ENCODE measurements at regions not wholly inside any gene's neighbourhood (a gene's known extent, or its start where the extent isn't known, plus 50 kb on each side); places are given as distances from the start of the nearest gene placed in this dataset.
"Not testable (repeated sequence)": the region's sequence is repeated elsewhere in the genome, so short reads cannot be mapped to it uniquely, and the experiment has no call there.

DNA sequence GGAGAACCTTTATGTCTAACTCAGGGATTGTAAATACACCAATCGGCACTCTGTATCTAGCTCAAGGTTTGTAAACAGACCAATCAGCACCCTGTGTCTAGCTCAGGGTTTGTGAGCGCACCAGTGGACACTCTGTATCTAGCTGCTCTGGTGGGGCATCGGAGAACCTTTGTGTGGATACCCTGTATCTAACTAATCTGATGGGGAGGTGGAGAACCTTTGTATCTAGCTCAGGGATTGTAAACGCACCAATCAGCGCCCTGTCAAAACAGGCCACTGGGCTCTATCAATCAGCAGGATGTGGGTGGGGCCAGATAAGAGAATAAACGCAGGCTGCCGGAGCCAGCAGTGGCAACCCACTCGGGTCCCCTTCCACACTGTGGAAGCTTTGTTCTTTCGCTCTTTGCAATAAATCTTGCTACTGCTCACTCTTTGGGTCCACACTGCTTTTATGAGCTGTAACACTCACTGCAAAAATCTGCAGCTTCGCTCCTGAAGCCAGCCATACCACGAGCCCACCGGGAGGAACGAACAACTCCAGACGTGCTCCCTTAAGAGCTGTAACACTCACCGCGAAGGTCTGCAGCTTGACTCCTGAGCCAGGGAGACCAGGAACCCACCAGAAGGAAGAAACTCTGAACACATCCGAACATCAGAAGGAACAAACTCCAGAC, 1673.2 kb upstream of the B3GALT2 start (continued):
- TF ChIP-seq NFYB (IDR thresholded peaks at IDR 0.05; ENCODE audit: extremely low read depth, insufficient read length) (peak; percentile 69), EP400 (IDR thresholded peaks at IDR 0.05) (peak; percentile 45), SUPT5H (IDR thresholded peaks at IDR 0.05) (peak; percentile 88), ZBED1 (IDR thresholded peaks at IDR 0.05) (peak; percentile 80; the same call in 1 of the 2 replicates), RCOR1 (IDR thresholded peaks at IDR 0.05; ENCODE audit: borderline replicate concordance in 1 of 2, low read depth in 2 of 2, low read length in 2 of 2) (0 out of 4 replicates have a peak, but pooled peaks of 1 of the 2 experiments have one; percentile 33), GATA2 (CRISPR knock-in tag; IDR thresholded peaks at IDR 0.05) (peak; percentile 54; the same call in 1 of the 2 replicates), PBX2 (tag; conservative IDR thresholded peaks at IDR 0.05; ENCODE audit: low read depth) (peak; percentile 83)
- TF ChIP-seq PBX2 (CRISPR knock-in tag; IDR thresholded peaks at IDR 0.05; ENCODE audit: low read depth) = not testable (repeated sequence)
- TF ChIP-seq, protein P1, sequence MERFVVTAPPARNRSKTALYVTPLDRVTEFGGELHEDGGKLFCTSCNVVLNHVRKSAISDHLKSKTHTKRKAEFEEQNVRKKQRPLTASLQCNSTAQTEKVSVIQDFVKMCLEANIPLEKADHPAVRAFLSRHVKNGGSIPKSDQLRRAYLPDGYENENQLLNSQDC (CRISPR knock-in tag; IDR thresholded peaks at IDR 0.05) = peak; percentile 12; the same call in 1 of the 2 replicates
- TF ChIP-seq, protein P2, sequence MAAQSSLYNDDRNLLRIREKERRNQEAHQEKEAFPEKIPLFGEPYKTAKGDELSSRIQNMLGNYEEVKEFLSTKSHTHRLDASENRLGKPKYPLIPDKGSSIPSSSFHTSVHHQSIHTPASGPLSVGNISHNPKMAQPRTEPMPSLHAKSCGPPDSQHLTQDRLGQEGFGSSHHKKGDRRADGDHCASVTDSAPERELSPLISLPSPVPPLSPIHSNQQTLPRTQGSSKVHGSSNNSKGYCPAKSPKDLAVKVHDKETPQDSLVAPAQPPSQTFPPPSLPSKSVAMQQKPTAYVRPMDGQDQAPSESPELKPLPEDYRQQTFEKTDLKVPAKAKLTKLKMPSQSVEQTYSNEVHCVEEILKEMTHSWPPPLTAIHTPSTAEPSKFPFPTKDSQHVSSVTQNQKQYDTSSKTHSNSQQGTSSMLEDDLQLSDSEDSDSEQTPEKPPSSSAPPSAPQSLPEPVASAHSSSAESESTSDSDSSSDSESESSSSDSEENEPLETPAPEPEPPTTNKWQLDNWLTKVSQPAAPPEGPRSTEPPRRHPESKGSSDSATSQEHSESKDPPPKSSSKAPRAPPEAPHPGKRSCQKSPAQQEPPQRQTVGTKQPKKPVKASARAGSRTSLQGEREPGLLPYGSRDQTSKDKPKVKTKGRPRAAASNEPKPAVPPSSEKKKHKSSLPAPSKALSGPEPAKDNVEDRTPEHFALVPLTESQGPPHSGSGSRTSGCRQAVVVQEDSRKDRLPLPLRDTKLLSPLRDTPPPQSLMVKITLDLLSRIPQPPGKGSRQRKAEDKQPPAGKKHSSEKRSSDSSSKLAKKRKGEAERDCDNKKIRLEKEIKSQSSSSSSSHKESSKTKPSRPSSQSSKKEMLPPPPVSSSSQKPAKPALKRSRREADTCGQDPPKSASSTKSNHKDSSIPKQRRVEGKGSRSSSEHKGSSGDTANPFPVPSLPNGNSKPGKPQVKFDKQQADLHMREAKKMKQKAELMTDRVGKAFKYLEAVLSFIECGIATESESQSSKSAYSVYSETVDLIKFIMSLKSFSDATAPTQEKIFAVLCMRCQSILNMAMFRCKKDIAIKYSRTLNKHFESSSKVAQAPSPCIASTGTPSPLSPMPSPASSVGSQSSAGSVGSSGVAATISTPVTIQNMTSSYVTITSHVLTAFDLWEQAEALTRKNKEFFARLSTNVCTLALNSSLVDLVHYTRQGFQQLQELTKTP (IDR thresholded peaks at IDR 0.05; ENCODE audit: low read depth in 1 of 2, partially characterized antibody in 2 of 2) = peak; percentile 56 to 73
- TF ChIP-seq, protein P3, sequence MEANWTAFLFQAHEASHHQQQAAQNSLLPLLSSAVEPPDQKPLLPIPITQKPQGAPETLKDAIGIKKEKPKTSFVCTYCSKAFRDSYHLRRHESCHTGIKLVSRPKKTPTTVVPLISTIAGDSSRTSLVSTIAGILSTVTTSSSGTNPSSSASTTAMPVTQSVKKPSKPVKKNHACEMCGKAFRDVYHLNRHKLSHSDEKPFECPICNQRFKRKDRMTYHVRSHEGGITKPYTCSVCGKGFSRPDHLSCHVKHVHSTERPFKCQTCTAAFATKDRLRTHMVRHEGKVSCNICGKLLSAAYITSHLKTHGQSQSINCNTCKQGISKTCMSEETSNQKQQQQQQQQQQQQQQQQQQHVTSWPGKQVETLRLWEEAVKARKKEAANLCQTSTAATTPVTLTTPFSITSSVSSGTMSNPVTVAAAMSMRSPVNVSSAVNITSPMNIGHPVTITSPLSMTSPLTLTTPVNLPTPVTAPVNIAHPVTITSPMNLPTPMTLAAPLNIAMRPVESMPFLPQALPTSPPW (CRISPR knock-in tag; IDR thresholded peaks at IDR 0.05) = 0 out of 2 replicates have a peak, but pooled peaks have one; percentile 6

Data from K562 (cell line).